WTC11 (cell line): ENCODE measurements at regions not wholly inside any gene's neighbourhood (a gene's known extent, or its start where the extent isn't known, plus 50 kb on each side); places are given as distances from the start of the nearest gene placed in this dataset.

Source experiments
- ATAC-seq: fragments of 200-7000 bp; cut with Tn5 transposase; 2 replicates; pipeline ENCODE4 v1.10.0; 2021; ENCODE audit warnings: mild to moderate bottlenecking, moderate library complexity
- CTCF ChIA-PET: fragments of 300-600 bp; sonication (Branson Sonifier 250); formaldehyde crosslinking; loops from one replicate; lab custom pipeline; 2021; ENCODE audit warnings: antibody characterized with exemption; lab: Charles Lee
- POLR2A ChIA-PET: fragments of 350-600 bp; sonication (Branson Sonifier 250); formaldehyde crosslinking; loops from one replicate; lab custom pipeline; 2021; ENCODE audit warnings: antibody characterized with exemption; lab: Charles Lee
- DNase-seq: peaks from one replicate; pipeline ENCODE4 v3.0.0; 2021; ENCODE audit warnings: low spot score
- H3K27ac Mint-ChIP-seq: 2 replicates; pipeline ENCODE4 v1.8.0; 2021; ENCODE audit warnings: mixed read lengths
- H3K27me3 Mint-ChIP-seq: 2 replicates; pipeline ENCODE4 v1.8.0; 2021; ENCODE audit warnings: low read depth, mild to moderate bottlenecking, moderate library complexity, mixed read lengths
- H3K36me3 Mint-ChIP-seq: 2 replicates; pipeline ENCODE4 v1.8.0; 2021; ENCODE audit warnings: mixed read lengths
- H3K4me1 Mint-ChIP-seq: 2 replicates; pipeline ENCODE4 v1.8.0; 2022; ENCODE audit warnings: mixed read lengths
- H3K4me3 Mint-ChIP-seq: 2 replicates; pipeline ENCODE4 v1.8.0; 2021; ENCODE audit warnings: mild to moderate bottlenecking, moderate library complexity, mixed read lengths
- H3K9me3 Mint-ChIP-seq: 2 replicates; pipeline ENCODE4 v1.8.0; 2021; ENCODE audit warnings: mixed read lengths
- ATF1 ChIP-seq: sonication (generic); formaldehyde crosslinking; IDR thresholded peaks from 2 replicates; pipeline ENCODE4 v1.8.1; 2023; ENCODE audit warnings: mild to moderate bottlenecking, moderate library complexity, missing genetic modification reagents
- CBFB ChIP-seq: sonication (generic); formaldehyde crosslinking; IDR thresholded peaks from 2 replicates; pipeline ENCODE4 v1.8.1; 2022; ENCODE audit warnings: mild to moderate bottlenecking, low read depth, missing genetic modification reagents
- ELF4 ChIP-seq: sonication (generic); formaldehyde crosslinking; IDR thresholded peaks from 2 replicates; pipeline ENCODE4 v1.8.1; 2022; ENCODE audit warnings: low read depth, mild to moderate bottlenecking, moderate library complexity, missing genetic modification reagents
- GTF2I ChIP-seq: fragments of 250-450 bp; sonication (Bioruptor Pico); conservative IDR thresholded peaks from 2 replicates; pipeline ENCODE4 v1.4.0; 2021; ENCODE audit warnings: mild to moderate bottlenecking
- HMGA2 ChIP-seq: fragments of 250-450 bp; sonication (Bioruptor Pico); IDR thresholded peaks from 2 replicates; pipeline ENCODE4 v1.4.0; 2021; ENCODE audit warnings: mild to moderate bottlenecking, moderate library complexity
- JAZF1 ChIP-seq: fragments of 250-450 bp; sonication (Bioruptor Pico); IDR thresholded peaks from 2 replicates; pipeline ENCODE4 v1.9.0; 2021; ENCODE audit warnings: moderate library complexity, mild to moderate bottlenecking, inconsistent platforms
- NFE2L1 ChIP-seq: sonication (generic); formaldehyde crosslinking; IDR thresholded peaks from 2 replicates; pipeline ENCODE4 v1.8.1; 2023; ENCODE audit warnings: missing genetic modification reagents
- NFYB ChIP-seq: sonication (generic); formaldehyde crosslinking; conservative IDR thresholded peaks from 2 replicates; pipeline ENCODE4 v1.8.0; 2022; ENCODE audit warnings: low read depth, missing genetic modification reagents
- SMAD4 ChIP-seq: sonication (generic); formaldehyde crosslinking; IDR thresholded peaks from 2 replicates; pipeline ENCODE4 v1.8.0; 2022; ENCODE audit warnings: mild to moderate bottlenecking, missing genetic modification reagents
- ZNF121 ChIP-seq: sonication (generic); formaldehyde crosslinking; IDR thresholded peaks from 2 replicates; pipeline ENCODE4 v1.8.0; 2023; ENCODE audit warnings: missing genetic modification reagents
- ZNF416 ChIP-seq: fragments of 250-450 bp; sonication (Bioruptor Pico); IDR thresholded peaks from 2 replicates; pipeline ENCODE4 v1.9.0; 2021; ENCODE audit warnings: mild to moderate bottlenecking, inconsistent platforms
- TF ChIP-seq, protein P1 (sequence below): sonication (generic); formaldehyde crosslinking; IDR thresholded peaks from 2 replicates; pipeline ENCODE4 v1.8.1; 2022; ENCODE audit warnings: missing genetic modification reagents, borderline replicate concordance
- TF ChIP-seq, protein P2 (sequence below): fragments of 250-450 bp; sonication (Bioruptor Pico); IDR thresholded peaks from 2 replicates; pipeline ENCODE4 v1.9.0; 2021; ENCODE audit warnings: mild to moderate bottlenecking
- TF ChIP-seq, protein P3 (sequence below): fragments of 250-450 bp; sonication (Bioruptor Pico); IDR thresholded peaks from 2 replicates; pipeline ENCODE4 v1.9.0; 2021; ENCODE audit warnings: moderate library complexity, mild to moderate bottlenecking, inconsistent platforms, borderline replicate concordance
- TF ChIP-seq, protein P4 (sequence below): sonication (generic); formaldehyde crosslinking; IDR thresholded peaks from 2 replicates; pipeline ENCODE4 v1.8.1; 2023; ENCODE audit warnings: mild to moderate bottlenecking, missing genetic modification reagents, moderate library complexity
- TF ChIP-seq, protein P5 (sequence below): sonication (generic); formaldehyde crosslinking; IDR thresholded peaks from 2 replicates; pipeline ENCODE4 v1.8.1; 2023; ENCODE audit warnings: mild to moderate bottlenecking, missing genetic modification reagents, moderate library complexity
- TF ChIP-seq, protein P6 (sequence below): sonication (generic); formaldehyde crosslinking; IDR thresholded peaks from 2 replicates; pipeline ENCODE4 v1.8.1; 2022; ENCODE audit warnings: mild to moderate bottlenecking, missing genetic modification reagents, moderate library complexity, borderline replicate concordance
- TF ChIP-seq, protein P7 (sequence below): fragments of 250-450 bp; sonication (Bioruptor Pico); IDR thresholded peaks from 2 replicates; pipeline ENCODE4 v1.8.0; 2021; ENCODE audit warnings: mild to moderate bottlenecking
- TF ChIP-seq, protein P8 (sequence below): fragments of 250-450 bp; sonication (Bioruptor Pico); IDR thresholded peaks from 2 replicates; pipeline ENCODE4 v1.9.0; 2021; ENCODE audit warnings: mild to moderate bottlenecking, borderline replicate concordance
- TF ChIP-seq, protein P9 (sequence below): sonication (generic); formaldehyde crosslinking; IDR thresholded peaks from 2 replicates; pipeline ENCODE4 v1.8.1; 2023; ENCODE audit warnings: mild to moderate bottlenecking, missing genetic modification reagents
- TF ChIP-seq, protein P10 (sequence below): sonication (generic); formaldehyde crosslinking; conservative IDR thresholded peaks from 2 replicates; pipeline ENCODE4 v1.8.1; 2022; ENCODE audit warnings: mild to moderate bottlenecking, missing genetic modification reagents
- TF ChIP-seq, protein P11 (sequence below): sonication (generic); formaldehyde crosslinking; IDR thresholded peaks from 2 replicates; pipeline ENCODE4 v1.8.0; 2022; ENCODE audit warnings: mild to moderate bottlenecking, missing genetic modification reagents

DNA sequence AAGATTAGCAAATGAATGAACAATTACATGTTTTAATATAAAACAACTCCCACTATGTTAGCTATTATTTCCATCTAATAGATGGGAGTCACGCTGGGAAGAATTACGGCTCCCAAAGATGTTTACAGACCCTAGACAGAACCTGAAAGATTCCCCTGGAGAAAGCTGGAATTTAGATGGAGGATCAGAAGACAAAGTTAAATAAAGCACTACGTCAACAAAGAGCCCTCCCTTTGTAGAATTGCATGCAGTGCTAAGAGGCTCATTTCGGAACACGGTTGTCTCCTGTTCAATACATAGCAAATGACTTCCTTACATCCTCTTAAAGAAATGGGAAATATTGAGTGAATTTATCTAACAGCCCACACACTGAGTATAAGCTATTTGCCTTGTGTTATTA, 328.3 kb downstream of the CBLN4 start (continued):
- TF ChIP-seq, protein P1, sequence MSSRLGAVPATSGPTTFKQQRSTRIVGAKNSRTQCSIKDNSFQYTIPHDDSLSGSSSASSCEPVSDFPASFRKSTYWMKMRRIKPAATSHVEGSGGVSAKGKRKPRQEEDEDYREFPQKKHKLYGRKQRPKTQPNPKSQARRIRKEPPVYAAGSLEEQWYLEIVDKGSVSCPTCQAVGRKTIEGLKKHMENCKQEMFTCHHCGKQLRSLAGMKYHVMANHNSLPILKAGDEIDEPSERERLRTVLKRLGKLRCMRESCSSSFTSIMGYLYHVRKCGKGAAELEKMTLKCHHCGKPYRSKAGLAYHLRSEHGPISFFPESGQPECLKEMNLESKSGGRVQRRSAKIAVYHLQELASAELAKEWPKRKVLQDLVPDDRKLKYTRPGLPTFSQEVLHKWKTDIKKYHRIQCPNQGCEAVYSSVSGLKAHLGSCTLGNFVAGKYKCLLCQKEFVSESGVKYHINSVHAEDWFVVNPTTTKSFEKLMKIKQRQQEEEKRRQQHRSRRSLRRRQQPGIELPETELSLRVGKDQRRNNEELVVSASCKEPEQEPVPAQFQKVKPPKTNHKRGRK, result no peak
- TF ChIP-seq HMGA2 (CRISPR knock-in tag) (no peak), ATF1 (no peak), SMAD4 (CRISPR knock-in tag) (no peak), ZNF416 (no peak)
- TF ChIP-seq, protein P2, sequence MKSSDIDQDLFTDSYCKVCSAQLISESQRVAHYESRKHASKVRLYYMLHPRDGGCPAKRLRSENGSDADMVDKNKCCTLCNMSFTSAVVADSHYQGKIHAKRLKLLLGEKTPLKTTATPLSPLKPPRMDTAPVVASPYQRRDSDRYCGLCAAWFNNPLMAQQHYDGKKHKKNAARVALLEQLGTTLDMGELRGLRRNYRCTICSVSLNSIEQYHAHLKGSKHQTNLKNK (CRISPR knock-in tag), result no peak

DNA sequence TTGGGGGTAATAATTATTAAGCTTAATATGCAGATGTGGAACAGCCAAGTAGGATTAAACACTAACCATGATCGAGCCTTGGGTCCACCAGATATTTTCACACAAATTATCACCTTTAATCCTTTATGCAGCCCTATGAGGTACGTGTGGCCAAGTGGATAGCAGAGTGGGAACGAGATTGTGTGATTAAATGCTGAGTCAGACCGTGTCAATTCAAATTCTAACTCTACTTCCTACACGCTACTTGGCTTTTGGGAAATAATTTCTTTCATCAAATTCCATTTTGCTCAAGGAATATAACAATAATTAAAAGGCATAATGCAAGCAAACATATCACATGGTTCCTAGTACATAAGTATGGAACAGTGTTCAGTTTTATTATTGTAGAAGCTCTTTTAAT, 329.2 kb downstream of the CBLN4 start:
- H3K27ac Mint-ChIP-seq, result no peak overlapping the region
- DNase-seq (no peak), ATAC-seq (no peak)
- POLR2A ChIA-PET, result no interaction called here
- H3K4me1 Mint-ChIP-seq, result no peaks in the 10 kb centered on the region
- peaks cover 85% of the 10 kb centered on the region for H3K36me3 Mint-ChIP-seq
- H3K4me3 Mint-ChIP-seq, result no peak overlapping the region
- CTCF ChIA-PET, result no interaction called here
- H3K9me3 Mint-ChIP-seq, result peaks cover 91% of the 10 kb centered on the region
- peaks cover 18% of the 10 kb centered on the region for H3K27me3 Mint-ChIP-seq
- TF ChIP-seq CBFB (CRISPR knock-in tag), result no peak
- TF ChIP-seq, protein P3, sequence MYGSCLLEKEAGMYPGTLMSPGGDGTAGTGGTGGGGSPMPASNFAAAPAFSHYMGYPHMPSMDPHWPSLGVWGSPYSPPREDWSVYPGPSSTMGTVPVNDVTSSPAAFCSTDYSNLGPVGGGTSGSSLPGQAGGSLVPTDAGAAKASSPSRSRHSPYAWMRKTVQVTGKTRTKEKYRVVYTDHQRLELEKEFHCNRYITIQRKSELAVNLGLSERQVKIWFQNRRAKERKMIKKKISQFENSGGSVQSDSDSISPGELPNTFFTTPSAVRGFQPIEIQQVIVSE (CRISPR knock-in tag), result no peak
- TF ChIP-seq, protein P4, sequence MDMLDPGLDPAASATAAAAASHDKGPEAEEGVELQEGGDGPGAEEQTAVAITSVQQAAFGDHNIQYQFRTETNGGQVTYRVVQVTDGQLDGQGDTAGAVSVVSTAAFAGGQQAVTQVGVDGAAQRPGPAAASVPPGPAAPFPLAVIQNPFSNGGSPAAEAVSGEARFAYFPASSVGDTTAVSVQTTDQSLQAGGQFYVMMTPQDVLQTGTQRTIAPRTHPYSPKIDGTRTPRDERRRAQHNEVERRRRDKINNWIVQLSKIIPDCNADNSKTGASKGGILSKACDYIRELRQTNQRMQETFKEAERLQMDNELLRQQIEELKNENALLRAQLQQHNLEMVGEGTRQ (CRISPR knock-in tag), result no peak
- TF ChIP-seq NFYB (CRISPR knock-in tag), result no peak
- TF ChIP-seq ZNF121, result no peak
- TF ChIP-seq, protein P5, sequence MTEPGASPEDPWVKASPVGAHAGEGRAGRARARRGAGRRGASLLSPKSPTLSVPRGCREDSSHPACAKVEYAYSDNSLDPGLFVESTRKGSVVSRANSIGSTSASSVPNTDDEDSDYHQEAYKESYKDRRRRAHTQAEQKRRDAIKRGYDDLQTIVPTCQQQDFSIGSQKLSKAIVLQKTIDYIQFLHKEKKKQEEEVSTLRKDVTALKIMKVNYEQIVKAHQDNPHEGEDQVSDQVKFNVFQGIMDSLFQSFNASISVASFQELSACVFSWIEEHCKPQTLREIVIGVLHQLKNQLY (CRISPR knock-in tag), result no peak
- TF ChIP-seq JAZF1 (CRISPR knock-in tag), result no peak
- TF ChIP-seq NFE2L1 (CRISPR knock-in tag), result no peak
- no peak for TF ChIP-seq ZNF416
- no peak for TF ChIP-seq GTF2I (CRISPR knock-in tag)
- no peak for TF ChIP-seq ELF4 (CRISPR knock-in tag)
- TF ChIP-seq, protein P6, sequence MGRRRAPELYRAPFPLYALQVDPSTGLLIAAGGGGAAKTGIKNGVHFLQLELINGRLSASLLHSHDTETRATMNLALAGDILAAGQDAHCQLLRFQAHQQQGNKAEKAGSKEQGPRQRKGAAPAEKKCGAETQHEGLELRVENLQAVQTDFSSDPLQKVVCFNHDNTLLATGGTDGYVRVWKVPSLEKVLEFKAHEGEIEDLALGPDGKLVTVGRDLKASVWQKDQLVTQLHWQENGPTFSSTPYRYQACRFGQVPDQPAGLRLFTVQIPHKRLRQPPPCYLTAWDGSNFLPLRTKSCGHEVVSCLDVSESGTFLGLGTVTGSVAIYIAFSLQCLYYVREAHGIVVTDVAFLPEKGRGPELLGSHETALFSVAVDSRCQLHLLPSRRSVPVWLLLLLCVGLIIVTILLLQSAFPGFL, result no peak
- TF ChIP-seq, protein P7, sequence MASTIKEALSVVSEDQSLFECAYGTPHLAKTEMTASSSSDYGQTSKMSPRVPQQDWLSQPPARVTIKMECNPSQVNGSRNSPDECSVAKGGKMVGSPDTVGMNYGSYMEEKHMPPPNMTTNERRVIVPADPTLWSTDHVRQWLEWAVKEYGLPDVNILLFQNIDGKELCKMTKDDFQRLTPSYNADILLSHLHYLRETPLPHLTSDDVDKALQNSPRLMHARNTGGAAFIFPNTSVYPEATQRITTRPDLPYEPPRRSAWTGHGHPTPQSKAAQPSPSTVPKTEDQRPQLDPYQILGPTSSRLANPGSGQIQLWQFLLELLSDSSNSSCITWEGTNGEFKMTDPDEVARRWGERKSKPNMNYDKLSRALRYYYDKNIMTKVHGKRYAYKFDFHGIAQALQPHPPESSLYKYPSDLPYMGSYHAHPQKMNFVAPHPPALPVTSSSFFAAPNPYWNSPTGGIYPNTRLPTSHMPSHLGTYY (CRISPR knock-in tag), result no peak
- TF ChIP-seq, protein P8, sequence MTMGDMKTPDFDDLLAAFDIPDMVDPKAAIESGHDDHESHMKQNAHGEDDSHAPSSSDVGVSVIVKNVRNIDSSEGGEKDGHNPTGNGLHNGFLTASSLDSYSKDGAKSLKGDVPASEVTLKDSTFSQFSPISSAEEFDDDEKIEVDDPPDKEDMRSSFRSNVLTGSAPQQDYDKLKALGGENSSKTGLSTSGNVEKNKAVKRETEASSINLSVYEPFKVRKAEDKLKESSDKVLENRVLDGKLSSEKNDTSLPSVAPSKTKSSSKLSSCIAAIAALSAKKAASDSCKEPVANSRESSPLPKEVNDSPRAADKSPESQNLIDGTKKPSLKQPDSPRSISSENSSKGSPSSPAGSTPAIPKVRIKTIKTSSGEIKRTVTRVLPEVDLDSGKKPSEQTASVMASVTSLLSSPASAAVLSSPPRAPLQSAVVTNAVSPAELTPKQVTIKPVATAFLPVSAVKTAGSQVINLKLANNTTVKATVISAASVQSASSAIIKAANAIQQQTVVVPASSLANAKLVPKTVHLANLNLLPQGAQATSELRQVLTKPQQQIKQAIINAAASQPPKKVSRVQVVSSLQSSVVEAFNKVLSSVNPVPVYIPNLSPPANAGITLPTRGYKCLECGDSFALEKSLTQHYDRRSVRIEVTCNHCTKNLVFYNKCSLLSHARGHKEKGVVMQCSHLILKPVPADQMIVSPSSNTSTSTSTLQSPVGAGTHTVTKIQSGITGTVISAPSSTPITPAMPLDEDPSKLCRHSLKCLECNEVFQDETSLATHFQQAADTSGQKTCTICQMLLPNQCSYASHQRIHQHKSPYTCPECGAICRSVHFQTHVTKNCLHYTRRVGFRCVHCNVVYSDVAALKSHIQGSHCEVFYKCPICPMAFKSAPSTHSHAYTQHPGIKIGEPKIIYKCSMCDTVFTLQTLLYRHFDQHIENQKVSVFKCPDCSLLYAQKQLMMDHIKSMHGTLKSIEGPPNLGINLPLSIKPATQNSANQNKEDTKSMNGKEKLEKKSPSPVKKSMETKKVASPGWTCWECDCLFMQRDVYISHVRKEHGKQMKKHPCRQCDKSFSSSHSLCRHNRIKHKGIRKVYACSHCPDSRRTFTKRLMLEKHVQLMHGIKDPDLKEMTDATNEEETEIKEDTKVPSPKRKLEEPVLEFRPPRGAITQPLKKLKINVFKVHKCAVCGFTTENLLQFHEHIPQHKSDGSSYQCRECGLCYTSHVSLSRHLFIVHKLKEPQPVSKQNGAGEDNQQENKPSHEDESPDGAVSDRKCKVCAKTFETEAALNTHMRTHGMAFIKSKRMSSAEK (CRISPR knock-in tag), result no peak
- TF ChIP-seq, protein P9, sequence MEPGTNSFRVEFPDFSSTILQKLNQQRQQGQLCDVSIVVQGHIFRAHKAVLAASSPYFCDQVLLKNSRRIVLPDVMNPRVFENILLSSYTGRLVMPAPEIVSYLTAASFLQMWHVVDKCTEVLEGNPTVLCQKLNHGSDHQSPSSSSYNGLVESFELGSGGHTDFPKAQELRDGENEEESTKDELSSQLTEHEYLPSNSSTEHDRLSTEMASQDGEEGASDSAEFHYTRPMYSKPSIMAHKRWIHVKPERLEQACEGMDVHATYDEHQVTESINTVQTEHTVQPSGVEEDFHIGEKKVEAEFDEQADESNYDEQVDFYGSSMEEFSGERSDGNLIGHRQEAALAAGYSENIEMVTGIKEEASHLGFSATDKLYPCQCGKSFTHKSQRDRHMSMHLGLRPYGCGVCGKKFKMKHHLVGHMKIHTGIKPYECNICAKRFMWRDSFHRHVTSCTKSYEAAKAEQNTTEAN (CRISPR knock-in tag), result no peak
- TF ChIP-seq, protein P10, sequence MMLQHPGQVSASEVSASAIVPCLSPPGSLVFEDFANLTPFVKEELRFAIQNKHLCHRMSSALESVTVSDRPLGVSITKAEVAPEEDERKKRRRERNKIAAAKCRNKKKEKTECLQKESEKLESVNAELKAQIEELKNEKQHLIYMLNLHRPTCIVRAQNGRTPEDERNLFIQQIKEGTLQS (CRISPR knock-in tag), result no peak
- TF ChIP-seq, protein P11, sequence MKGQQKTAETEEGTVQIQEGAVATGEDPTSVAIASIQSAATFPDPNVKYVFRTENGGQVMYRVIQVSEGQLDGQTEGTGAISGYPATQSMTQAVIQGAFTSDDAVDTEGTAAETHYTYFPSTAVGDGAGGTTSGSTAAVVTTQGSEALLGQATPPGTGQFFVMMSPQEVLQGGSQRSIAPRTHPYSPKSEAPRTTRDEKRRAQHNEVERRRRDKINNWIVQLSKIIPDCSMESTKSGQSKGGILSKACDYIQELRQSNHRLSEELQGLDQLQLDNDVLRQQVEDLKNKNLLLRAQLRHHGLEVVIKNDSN, result no peak
